ENCODE measurements at regions not wholly inside any gene's neighbourhood (a gene's known extent, or its start where the extent isn't known, plus 50 kb on each side); places are given as distances from the start of the nearest gene placed in this dataset.
"Not testable (repeated sequence)": the region's sequence is repeated elsewhere in the genome, so short reads cannot be mapped to it uniquely, and the experiment has no call there.

- no peak for DNase-seq
These were observed 80.8 kb upstream of the SLC8A3 start for GRCh38 chr14:70269582-70269981.

- no peak for DNase-seq
These were observed 80.0 kb upstream of the SLC8A3 start for GRCh38 chr14:70268760-70269159.

- no peak for DNase-seq
These were observed 77.4 kb upstream of the SLC8A3 start for GRCh38 chr14:70266157-70266556.

- no peak for DNase-seq
These were observed 76.7 kb upstream of the SLC8A3 start for GRCh38 chr14:70265422-70265821.

GRCh38 chr14:70259420-70259819 lies 70.7 kb upstream of the SLC8A3 start:
- no peak for DNase-seq

- DNase-seq, result no peak
These were observed 68.8 kb upstream of the SLC8A3 start for GRCh38 chr14:70257526-70257925.

GRCh38 chr14:70256601-70257000 lies 67.8 kb upstream of the SLC8A3 start:
- DNase-seq, result no peak

- DNase-seq, result peak; percentile 19
These were observed 66.6 kb upstream of the SLC8A3 start for GRCh38 chr14:70255071-70256057.

- no peak for DNase-seq
These were observed 65.8 kb upstream of the SLC8A3 start for GRCh38 chr14:70254476-70254961.

- not testable (repeated sequence) for DNase-seq
These were observed 64.8 kb upstream of the SLC8A3 start for GRCh38 chr14:70253547-70253946.

- DNase-seq, result no peak
These were observed 56.3 kb upstream of the SLC8A3 start for GRCh38 chr14:70245026-70245425.

- no peak for DNase-seq
These were observed 51.1 kb upstream of the SLC8A3 start for GRCh38 chr14:70239802-70240201.

GRCh38 chr14:70238635-70239034 lies 49.9 kb upstream of the SLC8A3 start:
- DNase-seq, result not testable (repeated sequence)
